Kidney tubule cell (primary cell): ENCODE measurements at regions not wholly inside any gene's neighbourhood (a gene's known extent, or its start where the extent isn't known, plus 50 kb on each side); places are given as distances from the start of the nearest gene placed in this dataset.

ENCODE experiments used
- DNase-seq: peaks from one replicate; pipeline ENCODE4 v3.0.0-alpha.2; 2018; ENCODE audit warnings: low spot score

- DNase-seq: no peak
Observed at GRCh38 chr4:124227981-124228380, 484.6 kb downstream of the ANKRD50 start.

GRCh38 chr4:124230268-124230667 is 482.3 kb downstream of the ANKRD50 start:
- DNase-seq: no peak

GRCh38 chr4:124234771-124235170 is 477.8 kb downstream of the ANKRD50 start:
- DNase-seq: no peak

GRCh38 chr4:124243671-124244366 is 468.7 kb downstream of the ANKRD50 start:
- no peak for DNase-seq

GRCh38 chr4:124253080-124253479 is 459.5 kb downstream of the ANKRD50 start:
- no peak for DNase-seq

- DNase-seq: peak; percentile 73
Observed at GRCh38 chr4:124262211-124263179, 450.0 kb downstream of the ANKRD50 start.

- no peak for DNase-seq
Observed at GRCh38 chr4:124265701-124266100, 446.8 kb downstream of the ANKRD50 start.

GRCh38 chr4:124266721-124267120 is 445.8 kb downstream of the ANKRD50 start:
- DNase-seq: no peak

GRCh38 chr4:124276461-124276860 is 436.1 kb downstream of the ANKRD50 start:
- DNase-seq: no peak

GRCh38 chr4:124277691-124278090 is 434.8 kb downstream of the ANKRD50 start:
- peak; percentile 24 for DNase-seq

GRCh38 chr4:124278477-124278876 is 434.1 kb downstream of the ANKRD50 start:
- DNase-seq: no peak

GRCh38 chr4:124279741-124280140 is 432.8 kb downstream of the ANKRD50 start:
- no peak for DNase-seq

GRCh38 chr4:124282301-124282898 is 430.1 kb downstream of the ANKRD50 start:
- no peak for DNase-seq

- DNase-seq: no peak
Observed at GRCh38 chr4:124288706-124289486, 423.6 kb downstream of the ANKRD50 start.

GRCh38 chr4:124290678-124291077 is 421.9 kb downstream of the ANKRD50 start:
- DNase-seq: peak; percentile 38

- no peak for DNase-seq
Observed at GRCh38 chr4:124295413-124295812, 417.1 kb downstream of the ANKRD50 start.

GRCh38 chr4:124304941-124305340 is 407.6 kb downstream of the ANKRD50 start:
- DNase-seq: no peak

GRCh38 chr4:124306352-124306751 is 406.2 kb downstream of the ANKRD50 start:
- DNase-seq: no peak

- DNase-seq: no peak
Observed at GRCh38 chr4:124307143-124307542, 405.4 kb downstream of the ANKRD50 start.

- no peak for DNase-seq
Observed at GRCh38 chr4:124318292-124318691, 394.2 kb downstream of the ANKRD50 start.

- DNase-seq: no peak
Observed at GRCh38 chr4:124321364-124321763, 391.2 kb downstream of the ANKRD50 start.
